Neural cell (in vitro differentiated cells): ENCODE measurements at regions not wholly inside any gene's neighbourhood (a gene's known extent, or its start where the extent isn't known, plus 50 kb on each side); places are given as distances from the start of the nearest gene placed in this dataset.

ENCODE experiments used
- H2AFZ ChIP-seq: fragments of 200-600, 300-800 bp; sonication (generic), shearing (Covaris generic); 2 replicates; pipeline ENCODE4 v1.6.0; 2014; ENCODE audit warnings: low read depth, mild to moderate bottlenecking, antibody characterized with exemption, low read length, moderate library complexity
- H3F3A ChIP-seq: fragments of 200-600 bp; shearing (Covaris generic); 2 replicates; pipeline ENCODE4 v1.6.1; 2016; ENCODE audit warnings: mild to moderate bottlenecking, moderate library complexity, mixed read lengths, antibody characterized with exemption, low read length; ENCODE audit not compliant: insufficient read depth, poor library complexity, severe bottlenecking
- H3K27ac ChIP-seq: fragments of 200-600, 300-800 bp; sonication (generic), shearing (Covaris generic); 2 replicates; pipeline ENCODE4 v1.5.1; 2014; ENCODE audit warnings: mild to moderate bottlenecking, low read length, moderate library complexity
- H3K27me3 ChIP-seq: fragments of 300-800, 200-600 bp; sonication (generic), shearing (Covaris generic); 2 replicates; pipeline ENCODE4 v1.6.0; 2014; ENCODE audit warnings: mild to moderate bottlenecking, low read depth, low read length, moderate library complexity; ENCODE audit not compliant: insufficient read depth
- H3K36me3 ChIP-seq: fragments of 300-800, 200-600 bp; sonication (generic), shearing (Covaris generic); 2 replicates; pipeline ENCODE4 v1.5.1; 2014; ENCODE audit warnings: mild to moderate bottlenecking, antibody characterized with exemption, low read length, moderate library complexity; ENCODE audit not compliant: insufficient read depth
- H3K4me2 ChIP-seq: fragments of 300-800, 200-600 bp; sonication (generic), shearing (Covaris generic); 2 replicates; pipeline ENCODE4 v1.6.0; 2014; ENCODE audit warnings: mild to moderate bottlenecking, low read length
- H3K4me3 ChIP-seq: fragments of 300-800, 200-600 bp; sonication (generic), shearing (Covaris generic); 2 replicates; pipeline ENCODE4 v1.5.1; 2014; ENCODE audit warnings: mild to moderate bottlenecking, low read length, moderate library complexity
- H3K79me2 ChIP-seq: fragments of 200-600 bp; shearing (Covaris generic); replicated peaks from 2 replicates; pipeline ENCODE4 v1.6.0; 2014; ENCODE audit warnings: mild to moderate bottlenecking, low read length, moderate library complexity; ENCODE audit not compliant: insufficient read depth
- H3K9ac ChIP-seq: fragments of 300-800, 200-600 bp; sonication (generic), shearing (Covaris generic); 2 replicates; pipeline ENCODE4 v1.6.1; 2016; ENCODE audit warnings: mild to moderate bottlenecking, low read length, mixed read lengths
- H3K9me2 ChIP-seq: fragments of 200-600 bp; shearing (Covaris generic); 2 replicates; pipeline ENCODE4 v1.6.1; 2016; ENCODE audit warnings: mild to moderate bottlenecking, low read length, mixed read lengths; ENCODE audit not compliant: insufficient read depth
- H3K9me3 ChIP-seq: fragments of 200-600, 300-800 bp; sonication (generic), shearing (Covaris generic); 2 replicates; pipeline ENCODE4 v1.6.1; 2016; ENCODE audit warnings: mild to moderate bottlenecking, mixed run types, low read length, moderate library complexity, mixed read lengths
- H4K20me1 ChIP-seq: fragments of 200-600 bp; shearing (Covaris generic); 2 replicates; pipeline ENCODE4 v1.6.1; 2016; ENCODE audit warnings: mild to moderate bottlenecking, mixed run types; ENCODE audit not compliant: insufficient read depth
- EP300 ChIP-seq: fragments of 450-650 bp; conservative IDR thresholded peaks from 2 replicates; pipeline ENCODE4 v1.6.1; 2014; ENCODE audit warnings: antibody characterized with exemption, mild to moderate bottlenecking, moderate library complexity; ENCODE audit not compliant: poor library complexity, severe bottlenecking
- EZH2 ChIP-seq: fragments of 200-600, 300-800 bp; shearing (Covaris generic), sonication (generic); IDR thresholded peaks from 2 replicates; pipeline ENCODE4 v1.6.1; 2014; ENCODE audit warnings: antibody characterized with exemption, low read length, borderline replicate concordance, mild to moderate bottlenecking; ENCODE audit not compliant: insufficient read depth, poor library complexity, severe bottlenecking
- MXI1 ChIP-seq: fragments of 450-650 bp; conservative IDR thresholded peaks from 2 replicates; pipeline ENCODE4 v1.6.1; 2014; ENCODE audit warnings: antibody characterized with exemption, mild to moderate bottlenecking; ENCODE audit not compliant: poor library complexity, severe bottlenecking
- POLR2AphosphoS5 ChIP-seq: IDR thresholded peaks from 2 replicates; pipeline ENCODE4 v1.6.1; 2012
- RAD21 ChIP-seq: fragments of 450-650 bp; conservative IDR thresholded peaks from 2 replicates; pipeline ENCODE4 v1.6.1; 2014; ENCODE audit warnings: antibody characterized with exemption, mild to moderate bottlenecking, moderate library complexity
- SMC3 ChIP-seq: fragments of 450-650 bp; conservative IDR thresholded peaks from 2 replicates; pipeline ENCODE4 v1.6.1; 2014; ENCODE audit warnings: antibody characterized with exemption, mild to moderate bottlenecking, moderate library complexity; ENCODE audit not compliant: poor library complexity
- TAF1 ChIP-seq: IDR thresholded peaks from 2 replicates; pipeline ENCODE4 v1.6.1; 2012; ENCODE audit warnings: low read depth
- TF ChIP-seq, protein P1 (sequence below): fragments of 450-650 bp; IDR thresholded peaks from 2 replicates; pipeline ENCODE4 v1.5.1; 2014; ENCODE audit warnings: antibody characterized with exemption, mild to moderate bottlenecking, moderate library complexity; ENCODE audit not compliant: poor library complexity, severe bottlenecking
- TF ChIP-seq, protein P2 (sequence below): IDR thresholded peaks from 2 replicates; pipeline ENCODE4 v1.6.1; 2012; ENCODE audit warnings: borderline replicate concordance

DNA sequence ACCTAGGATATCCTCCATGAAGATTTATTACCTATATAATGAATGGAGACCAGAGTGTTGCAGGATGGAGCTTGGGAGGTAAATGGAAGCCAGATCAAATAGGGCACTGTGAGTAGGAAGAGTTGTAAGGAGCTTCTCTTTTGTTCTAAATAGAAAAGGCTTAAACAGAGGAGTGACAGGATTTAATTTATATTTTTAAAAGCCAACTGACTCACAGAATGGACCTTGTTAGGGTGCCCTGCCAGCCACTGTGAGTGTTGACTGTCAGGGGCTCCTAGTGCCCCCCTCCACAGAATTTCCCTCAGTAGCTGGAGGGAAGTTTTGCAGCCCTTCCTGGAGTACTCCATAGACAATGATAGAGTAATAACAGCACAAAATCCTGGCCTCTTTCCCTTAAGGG, 547.5 kb downstream of the MCTP2 start:
- H3K27me3 ChIP-seq = no peaks in the 10 kb centered on the region
- no peaks in the 10 kb centered on the region for H3K9me2 ChIP-seq
- no peak overlapping the region for H3K27ac ChIP-seq
- no peak overlapping the region for H3K4me3 ChIP-seq
- H3K9me3 ChIP-seq = no peaks in the 10 kb centered on the region
- H2AFZ ChIP-seq = no peak overlapping the region
- H3K79me2 ChIP-seq = no peaks in the 10 kb centered on the region
- H3F3A ChIP-seq = no peaks in the 10 kb centered on the region
- H3K4me2 ChIP-seq = no peak overlapping the region
- H4K20me1 ChIP-seq = no peaks in the 10 kb centered on the region
- TF ChIP-seq MXI1 (no peak), EP300 (no peak), EZH2 (no peak), TAF1 (no peak), POLR2AphosphoS5 (no peak), SMC3 (no peak)
- H3K36me3 ChIP-seq = no peaks in the 10 kb centered on the region
- H3K9ac ChIP-seq = no peak overlapping the region

DNA sequence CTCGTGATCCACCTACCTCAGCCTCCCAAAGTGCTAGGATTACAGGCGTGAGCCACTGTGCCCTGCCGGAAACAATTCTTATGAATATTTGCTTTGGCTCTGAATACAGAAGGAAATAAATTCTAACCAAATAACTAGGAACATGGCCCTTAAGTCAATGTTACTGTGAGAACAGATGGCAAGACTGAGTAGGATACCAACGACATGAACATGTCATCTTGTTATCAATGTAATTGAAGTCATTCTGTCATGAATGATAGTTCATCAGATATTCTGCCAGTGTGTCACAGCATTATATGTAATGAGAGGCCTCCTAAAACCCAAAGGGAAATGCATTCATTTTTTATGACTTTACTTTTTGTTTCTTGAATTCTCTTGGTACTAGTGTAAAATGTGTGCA, 548.8 kb downstream of the MCTP2 start:
- Histone ChIP-seq H3K27me3 (no peaks in the 10 kb centered on the region), H3K79me2 (no peaks in the 10 kb centered on the region), H4K20me1 (no peaks in the 10 kb centered on the region), H2AFZ (no peak overlapping the region), H3K9me3 (no peaks in the 10 kb centered on the region), H3K27ac (no peak overlapping the region), H3K4me2 (no peak overlapping the region), H3K9ac (no peak overlapping the region), H3K4me3 (no peak overlapping the region), H3F3A (no peaks in the 10 kb centered on the region), H3K9me2 (no peaks in the 10 kb centered on the region), H3K36me3 (no peaks in the 10 kb centered on the region)
- peak; percentile 34 for TF ChIP-seq POLR2AphosphoS5
- no peak for TF ChIP-seq RAD21
- TF ChIP-seq EP300 = peak; percentile 84

DNA sequence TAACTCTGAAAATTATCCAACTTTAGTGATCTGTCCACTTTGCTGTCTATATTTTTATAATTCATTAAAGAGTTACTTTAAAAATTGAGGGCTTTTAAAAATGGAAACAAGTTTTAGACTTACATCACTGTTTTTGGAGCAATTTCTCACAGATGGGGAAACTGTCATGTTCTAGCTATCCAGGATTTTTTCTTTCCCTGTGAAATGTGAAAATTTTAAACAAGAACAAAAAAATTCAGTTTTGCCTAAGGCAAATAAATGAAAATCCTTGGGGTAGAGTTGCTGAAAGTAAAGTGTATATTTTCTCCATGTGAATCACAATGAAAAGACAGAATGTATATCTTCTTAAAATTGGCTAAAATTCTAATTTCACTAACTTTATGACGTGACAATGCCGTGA, 553.7 kb downstream of the MCTP2 start:
- Histone ChIP-seq H3K79me2 (no peaks in the 10 kb centered on the region), H3K9me2 (no peaks in the 10 kb centered on the region), H4K20me1 (no peaks in the 10 kb centered on the region), H3K27ac (no peak overlapping the region), H3K36me3 (no peaks in the 10 kb centered on the region), H3K4me2 (no peak overlapping the region), H2AFZ (no peak overlapping the region), H3K4me3 (no peak overlapping the region), H3K9me3 (no peaks in the 10 kb centered on the region), H3K27me3 (no peaks in the 10 kb centered on the region), H3F3A (no peaks in the 10 kb centered on the region), H3K9ac (no peak overlapping the region)
- no peak for TF ChIP-seq TAF1
- no peak for TF ChIP-seq SMC3
- TF ChIP-seq POLR2AphosphoS5 = no peak
- TF ChIP-seq, protein P1, sequence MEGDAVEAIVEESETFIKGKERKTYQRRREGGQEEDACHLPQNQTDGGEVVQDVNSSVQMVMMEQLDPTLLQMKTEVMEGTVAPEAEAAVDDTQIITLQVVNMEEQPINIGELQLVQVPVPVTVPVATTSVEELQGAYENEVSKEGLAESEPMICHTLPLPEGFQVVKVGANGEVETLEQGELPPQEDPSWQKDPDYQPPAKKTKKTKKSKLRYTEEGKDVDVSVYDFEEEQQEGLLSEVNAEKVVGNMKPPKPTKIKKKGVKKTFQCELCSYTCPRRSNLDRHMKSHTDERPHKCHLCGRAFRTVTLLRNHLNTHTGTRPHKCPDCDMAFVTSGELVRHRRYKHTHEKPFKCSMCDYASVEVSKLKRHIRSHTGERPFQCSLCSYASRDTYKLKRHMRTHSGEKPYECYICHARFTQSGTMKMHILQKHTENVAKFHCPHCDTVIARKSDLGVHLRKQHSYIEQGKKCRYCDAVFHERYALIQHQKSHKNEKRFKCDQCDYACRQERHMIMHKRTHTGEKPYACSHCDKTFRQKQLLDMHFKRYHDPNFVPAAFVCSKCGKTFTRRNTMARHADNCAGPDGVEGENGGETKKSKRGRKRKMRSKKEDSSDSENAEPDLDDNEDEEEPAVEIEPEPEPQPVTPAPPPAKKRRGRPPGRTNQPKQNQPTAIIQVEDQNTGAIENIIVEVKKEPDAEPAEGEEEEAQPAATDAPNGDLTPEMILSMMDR = no peak
- TF ChIP-seq MXI1 = no peak
- no peak for TF ChIP-seq EZH2
- no peak for TF ChIP-seq EP300
- no peak for TF ChIP-seq RAD21
- TF ChIP-seq, protein P2, sequence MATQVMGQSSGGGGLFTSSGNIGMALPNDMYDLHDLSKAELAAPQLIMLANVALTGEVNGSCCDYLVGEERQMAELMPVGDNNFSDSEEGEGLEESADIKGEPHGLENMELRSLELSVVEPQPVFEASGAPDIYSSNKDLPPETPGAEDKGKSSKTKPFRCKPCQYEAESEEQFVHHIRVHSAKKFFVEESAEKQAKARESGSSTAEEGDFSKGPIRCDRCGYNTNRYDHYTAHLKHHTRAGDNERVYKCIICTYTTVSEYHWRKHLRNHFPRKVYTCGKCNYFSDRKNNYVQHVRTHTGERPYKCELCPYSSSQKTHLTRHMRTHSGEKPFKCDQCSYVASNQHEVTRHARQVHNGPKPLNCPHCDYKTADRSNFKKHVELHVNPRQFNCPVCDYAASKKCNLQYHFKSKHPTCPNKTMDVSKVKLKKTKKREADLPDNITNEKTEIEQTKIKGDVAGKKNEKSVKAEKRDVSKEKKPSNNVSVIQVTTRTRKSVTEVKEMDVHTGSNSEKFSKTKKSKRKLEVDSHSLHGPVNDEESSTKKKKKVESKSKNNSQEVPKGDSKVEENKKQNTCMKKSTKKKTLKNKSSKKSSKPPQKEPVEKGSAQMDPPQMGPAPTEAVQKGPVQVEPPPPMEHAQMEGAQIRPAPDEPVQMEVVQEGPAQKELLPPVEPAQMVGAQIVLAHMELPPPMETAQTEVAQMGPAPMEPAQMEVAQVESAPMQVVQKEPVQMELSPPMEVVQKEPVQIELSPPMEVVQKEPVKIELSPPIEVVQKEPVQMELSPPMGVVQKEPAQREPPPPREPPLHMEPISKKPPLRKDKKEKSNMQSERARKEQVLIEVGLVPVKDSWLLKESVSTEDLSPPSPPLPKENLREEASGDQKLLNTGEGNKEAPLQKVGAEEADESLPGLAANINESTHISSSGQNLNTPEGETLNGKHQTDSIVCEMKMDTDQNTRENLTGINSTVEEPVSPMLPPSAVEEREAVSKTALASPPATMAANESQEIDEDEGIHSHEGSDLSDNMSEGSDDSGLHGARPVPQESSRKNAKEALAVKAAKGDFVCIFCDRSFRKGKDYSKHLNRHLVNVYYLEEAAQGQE = no peak
